ENCODE measurements at regions not wholly inside any gene's neighbourhood (a gene's known extent, or its start where the extent isn't known, plus 50 kb on each side); places are given as distances from the start of the nearest gene placed in this dataset.
A peak's percentile ranks its signal among the peaks of the same experiment; 100 is the strongest.
"Not testable (repeated sequence)": the region's sequence is repeated elsewhere in the genome, so short reads cannot be mapped to it uniquely, and the experiment has no call there.

DNA sequence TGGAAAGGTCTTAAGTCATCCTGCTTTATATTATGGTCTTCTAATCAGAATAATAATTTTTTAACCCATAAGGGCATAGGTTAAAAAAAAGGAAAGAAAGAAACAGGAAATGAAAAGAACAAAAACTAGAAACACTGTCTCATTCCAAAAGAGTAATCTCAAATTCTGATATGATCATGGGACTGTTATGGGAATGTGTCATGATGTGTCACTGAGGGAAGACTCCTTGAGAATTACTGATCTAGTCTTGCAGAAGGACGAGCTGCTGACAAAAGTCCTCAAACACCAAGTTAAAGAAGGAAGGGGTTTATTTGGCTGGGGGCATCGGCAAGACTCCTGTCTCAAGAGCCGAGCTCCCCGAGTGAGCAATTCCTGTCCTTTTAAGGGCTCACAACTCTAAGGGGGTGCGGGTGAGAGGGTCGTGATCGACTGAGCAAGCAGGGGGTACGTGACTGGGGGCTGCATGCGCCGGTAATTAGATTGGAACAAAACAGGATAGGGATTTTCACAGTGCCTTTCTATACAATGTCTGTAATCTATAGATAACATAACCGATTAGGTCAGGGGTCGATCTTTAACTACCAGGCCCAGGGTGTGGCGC, 108.3 kb upstream of the FOXN2 start:
- H3K4me3 ChIP-seq (ENCODE audit: control insufficient read depth in 1 of 2, extremely low read depth in 1 of 2, low read length in 1 of 2); H3K36me3 Mint-ChIP-seq; H3K4me1 ChIP-seq (ENCODE audit: control insufficient read depth in 1 of 2, extremely low read depth in 1 of 2, insufficient read depth in 2 of 2, low read length in 2 of 2); H3K27ac ChIP-seq (ENCODE audit: low read length); H3K4me1 Mint-ChIP-seq; H3K27ac Mint-ChIP-seq; H3K9me3 ChIP-seq; POLR2A ChIA-PET; H3K36me3 ChIP-seq (ENCODE audit: control insufficient read depth in 2 of 2, extremely low read depth in 1 of 2, insufficient read depth in 1 of 2, low read length in 1 of 2); H3K27me3 Mint-ChIP-seq; H3K4me3 Mint-ChIP-seq; DNase-seq; H3K9me3 Mint-ChIP-seq; H3K27me3 ChIP-seq (replicated peaks in 1 of 2; ENCODE audit: control insufficient read depth in 2 of 2, extremely low read depth in 1 of 2, insufficient read depth in 2 of 2, low read length in 1 of 2); ATAC-seq (replicated peaks in 1 of 4): not testable (repeated sequence)
- CTCF ChIA-PET = interaction anchor here in 1 of 2 donors (1.4 kb wide), 1 partner anchor 15 kb away, joined by 3 read pairs; no protein-coding TSS in a partner anchor
- 87% methylated on average over 5 of the region's 13 CpGs for WGBS (ENCODE audit: insufficient coverage)

DNA sequence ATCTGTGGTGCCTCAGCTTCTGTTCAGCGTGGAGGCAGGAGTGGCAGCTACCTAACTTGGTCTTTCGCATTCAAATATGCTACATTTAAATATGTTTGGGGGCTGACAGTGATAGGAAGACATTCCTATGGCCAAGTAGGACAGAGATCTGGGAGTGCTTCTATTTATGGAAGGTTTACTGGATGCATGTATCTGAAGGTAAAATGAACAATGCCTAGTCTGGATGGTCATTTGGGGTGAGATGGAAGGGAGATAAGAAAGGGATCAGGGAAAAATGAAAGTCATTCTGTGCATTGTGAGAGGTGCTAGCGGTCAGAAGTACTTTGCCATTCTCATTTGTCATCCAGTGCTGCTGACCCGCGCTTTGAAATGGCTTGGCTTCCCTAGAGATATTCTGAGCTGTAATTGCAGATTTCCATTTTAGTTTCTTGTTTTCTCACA, 107.3 kb upstream of the FOXN2 start:
- 96% methylated on average over 5 of the region's 5 CpGs for WGBS (ENCODE audit: insufficient coverage)
- Mint-ChIP-seq H3K27me3 (no peaks in the 10 kb centered on the region), H3K4me3 (no peak overlapping the region), H3K4me1 (peaks cover 2 to 7% (median 3%) of the 10 kb centered on the region in 3 donors), H3K9me3 (no peaks in the 10 kb centered on the region), H3K27ac (no peak overlapping the region), H3K36me3 (no peaks in the 10 kb centered on the region)
- no peaks in the 10 kb centered on the region for H3K36me3 ChIP-seq (ENCODE audit: control insufficient read depth in 2 of 2, extremely low read depth in 1 of 2, insufficient read depth in 1 of 2, low read length in 1 of 2)
- no peaks in the 10 kb centered on the region for H3K27me3 ChIP-seq (replicated peaks in 1 of 2; ENCODE audit: control insufficient read depth in 2 of 2, extremely low read depth in 1 of 2, insufficient read depth in 2 of 2, low read length in 1 of 2)
- H3K4me3 ChIP-seq (ENCODE audit: control insufficient read depth in 1 of 2, extremely low read depth in 1 of 2, low read length in 1 of 2) = no peak overlapping the region
- ATAC-seq (replicated peaks in 1 of 4) (no peak), DNase-seq (no peak)
- no peaks in the 10 kb centered on the region for H3K4me1 ChIP-seq (ENCODE audit: control insufficient read depth in 1 of 2, extremely low read depth in 1 of 2, insufficient read depth in 2 of 2, low read length in 2 of 2)
- H3K27ac ChIP-seq (ENCODE audit: low read length) = no peak overlapping the region
- CTCF ChIA-PET = no interaction called here
- H3K9me3 ChIP-seq = no peaks in the 10 kb centered on the region
- POLR2A ChIA-PET = interaction anchor here in 1 of 2 donors (0.6 kb wide), 1 partner anchor 9 kb away, joined by 7 read pairs; no protein-coding TSS in a partner anchor

DNA sequence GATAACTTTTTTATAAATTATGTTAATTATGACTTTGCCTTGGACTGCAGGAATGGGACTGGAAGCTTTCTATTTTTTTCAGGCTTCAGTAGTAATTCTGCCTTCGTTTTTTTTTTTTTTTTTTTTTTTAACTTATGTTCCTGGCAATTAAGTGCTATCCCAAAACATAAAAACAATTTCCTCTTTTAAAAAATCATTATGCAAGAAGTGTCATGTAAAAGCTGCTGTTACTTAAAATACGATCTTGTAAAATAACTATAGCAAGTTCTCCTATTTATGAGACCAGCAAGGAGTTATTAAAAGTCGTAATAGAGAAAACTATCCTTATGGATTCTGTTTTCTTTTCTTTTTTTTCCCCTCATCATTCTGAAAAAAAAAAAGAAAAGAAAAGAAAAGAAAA, 106.6 kb upstream of the FOXN2 start:
- H3K27ac Mint-ChIP-seq = no peak overlapping the region
- no peaks in the 10 kb centered on the region for H3K36me3 ChIP-seq (ENCODE audit: control insufficient read depth in 2 of 2, extremely low read depth in 1 of 2, insufficient read depth in 1 of 2, low read length in 1 of 2)
- H3K27me3 ChIP-seq (replicated peaks in 1 of 2; ENCODE audit: control insufficient read depth in 2 of 2, extremely low read depth in 1 of 2, insufficient read depth in 2 of 2, low read length in 1 of 2) = no peaks in the 10 kb centered on the region
- POLR2A ChIA-PET = interaction anchor here in 1 of 2 donors (0.6 kb wide), 1 partner anchor 8 kb away, joined by 7 read pairs; no protein-coding TSS in a partner anchor
- no peak overlapping the region for H3K4me3 ChIP-seq (ENCODE audit: control insufficient read depth in 1 of 2, extremely low read depth in 1 of 2, low read length in 1 of 2)
- H3K4me1 ChIP-seq (ENCODE audit: control insufficient read depth in 1 of 2, extremely low read depth in 1 of 2, insufficient read depth in 2 of 2, low read length in 2 of 2) = no peaks in the 10 kb centered on the region
- H3K9me3 ChIP-seq = no peaks in the 10 kb centered on the region
- H3K36me3 Mint-ChIP-seq = no peaks in the 10 kb centered on the region
- H3K4me1 Mint-ChIP-seq = peaks cover 2 to 7% (median 3%) of the 10 kb centered on the region in 3 donors
- no peaks in the 10 kb centered on the region for H3K27me3 Mint-ChIP-seq
- H3K4me3 Mint-ChIP-seq = no peak overlapping the region
- CTCF ChIA-PET = no interaction called here
- no CpG with 5 or more reads among the region's 3 CpGs for WGBS (ENCODE audit: insufficient coverage)
- no peak for ATAC-seq (replicated peaks in 1 of 4)
- no peaks in the 10 kb centered on the region for H3K9me3 Mint-ChIP-seq
- no peak for DNase-seq
- no peak overlapping the region for H3K27ac ChIP-seq (ENCODE audit: low read length)

DNA sequence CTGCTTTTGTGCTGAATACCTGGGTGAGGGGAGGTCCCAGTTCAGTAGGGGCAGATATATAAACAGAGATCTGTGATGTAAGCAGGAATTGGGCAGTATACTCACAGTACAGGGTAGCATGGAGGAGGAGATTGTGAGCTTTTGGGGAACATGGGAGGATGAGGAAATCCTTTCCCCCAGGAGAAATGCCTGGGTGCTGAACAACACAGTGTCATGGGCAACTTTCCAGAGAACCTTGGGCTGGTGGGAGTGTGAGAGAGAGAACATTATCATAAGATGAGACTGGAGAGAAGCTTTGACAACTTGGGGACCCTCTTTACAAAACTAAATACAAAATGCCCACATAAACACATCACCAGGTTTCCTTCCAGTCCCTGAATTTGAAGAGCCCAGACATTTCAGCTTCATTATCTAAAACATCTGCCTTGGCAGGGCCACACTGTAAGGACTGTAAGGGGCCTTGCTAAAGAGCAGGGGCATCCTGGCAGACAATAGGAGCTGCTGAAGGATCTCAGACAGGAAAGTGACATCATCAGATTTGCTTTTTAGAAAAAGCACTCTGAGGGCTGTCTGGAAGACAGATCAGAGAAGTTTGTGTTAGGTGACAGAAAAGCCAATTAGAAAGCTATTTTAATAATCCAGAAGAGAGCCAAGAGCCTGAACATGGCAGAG, 105.1 kb upstream of the FOXN2 start:
- Histone ChIP-seq H3K4me1 (ENCODE audit: control insufficient read depth in 1 of 2, extremely low read depth in 1 of 2, insufficient read depth in 2 of 2, low read length in 2 of 2) (no peaks in the 10 kb centered on the region), H3K27me3 (replicated peaks in 1 of 2; ENCODE audit: control insufficient read depth in 2 of 2, extremely low read depth in 1 of 2, insufficient read depth in 2 of 2, low read length in 1 of 2) (no peaks in the 10 kb centered on the region), H3K36me3 (ENCODE audit: control insufficient read depth in 2 of 2, extremely low read depth in 1 of 2, insufficient read depth in 1 of 2, low read length in 1 of 2) (no peaks in the 10 kb centered on the region), H3K4me3 (ENCODE audit: control insufficient read depth in 1 of 2, extremely low read depth in 1 of 2, low read length in 1 of 2) (no peak overlapping the region), H3K27ac (ENCODE audit: low read length) (no peak overlapping the region), H3K9me3 (no peaks in the 10 kb centered on the region)
- Mint-ChIP-seq H3K4me1 (peaks cover 2 to 7% (median 3%) of the 10 kb centered on the region in 3 donors), H3K36me3 (no peaks in the 10 kb centered on the region), H3K27ac (peak overlapping the region in 1 of 2 donors; percentile 23), H3K9me3 (no peaks in the 10 kb centered on the region), H3K27me3 (no peaks in the 10 kb centered on the region), H3K4me3 (no peak overlapping the region)
- ATAC-seq (replicated peaks in 1 of 4) (no peak), DNase-seq (no peak)
- POLR2A ChIA-PET = interaction anchor here (0.7 kb wide), 2 partner anchors 319 to 406 kb away, joined by 5 to 15 read pairs; no protein-coding TSS in a partner anchor
- CTCF ChIA-PET = no interaction called here

DNA sequence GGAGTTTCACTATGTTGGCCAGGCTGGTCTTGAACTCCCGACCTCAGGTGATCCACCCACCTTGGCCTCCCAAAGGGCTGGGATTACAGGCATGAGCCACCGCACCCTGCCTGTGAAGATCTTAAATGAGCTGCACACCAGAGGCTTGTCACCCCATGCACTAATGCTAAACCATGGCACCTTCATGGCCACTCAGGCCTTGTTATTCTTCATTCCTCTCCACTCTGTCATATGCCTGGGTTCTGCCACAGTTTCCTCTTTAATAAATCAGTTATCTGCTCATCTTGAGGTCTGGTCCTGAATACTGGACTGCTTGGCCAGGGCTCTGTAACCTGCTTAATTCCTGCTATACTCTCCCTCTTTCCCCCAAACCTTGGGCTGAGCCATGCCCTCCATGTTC, 104.3 kb upstream of the FOXN2 start:
- no peaks in the 10 kb centered on the region for H3K36me3 Mint-ChIP-seq
- H3K4me1 Mint-ChIP-seq = peaks cover 2 to 7% (median 3%) of the 10 kb centered on the region in 3 donors
- Histone ChIP-seq H3K4me1 (ENCODE audit: control insufficient read depth in 1 of 2, extremely low read depth in 1 of 2, insufficient read depth in 2 of 2, low read length in 2 of 2) (no peaks in the 10 kb centered on the region), H3K4me3 (ENCODE audit: control insufficient read depth in 1 of 2, extremely low read depth in 1 of 2, low read length in 1 of 2) (no peak overlapping the region), H3K9me3 (no peaks in the 10 kb centered on the region), H3K27me3 (replicated peaks in 1 of 2; ENCODE audit: control insufficient read depth in 2 of 2, extremely low read depth in 1 of 2, insufficient read depth in 2 of 2, low read length in 1 of 2) (no peaks in the 10 kb centered on the region), H3K27ac (ENCODE audit: low read length) (no peak overlapping the region), H3K36me3 (ENCODE audit: control insufficient read depth in 2 of 2, extremely low read depth in 1 of 2, insufficient read depth in 1 of 2, low read length in 1 of 2) (no peaks in the 10 kb centered on the region)
- 100% methylated on average over 2 of the region's 2 CpGs for WGBS (ENCODE audit: insufficient coverage)
- no peak for DNase-seq
- POLR2A ChIA-PET = no interaction called here
- H3K27ac Mint-ChIP-seq = no peak overlapping the region
- no peak for ATAC-seq (replicated peaks in 1 of 4)
- CTCF ChIA-PET = interaction anchor here in 1 of 2 donors (0.7 kb wide), 1 partner anchor 55 kb away, joined by 8 read pairs; no protein-coding TSS in a partner anchor
- no peaks in the 10 kb centered on the region for H3K27me3 Mint-ChIP-seq
- no peak overlapping the region for H3K4me3 Mint-ChIP-seq
- no peaks in the 10 kb centered on the region for H3K9me3 Mint-ChIP-seq

DNA sequence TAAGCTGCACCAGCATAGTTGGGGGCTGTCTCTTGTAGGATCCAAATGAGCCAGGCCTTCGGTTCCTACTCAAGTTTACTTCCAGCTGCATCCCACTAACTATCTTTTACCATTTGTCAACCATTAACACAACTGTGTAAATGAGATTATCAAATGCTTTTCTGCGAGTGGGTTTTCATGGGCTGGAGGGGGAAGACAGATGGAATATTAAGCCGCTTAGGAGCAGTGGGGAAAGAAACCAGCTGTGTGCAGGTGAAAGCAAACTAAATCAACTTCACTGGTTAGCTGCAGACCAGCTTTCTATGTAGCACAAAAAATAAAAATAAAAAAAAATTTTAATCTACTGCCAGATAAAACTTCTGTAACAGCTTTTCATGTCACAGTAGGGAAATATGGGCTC, 100.8 kb upstream of the FOXN2 start:
- ATAC-seq (replicated peaks in 1 of 4) (no peak), DNase-seq (no peak)
- Mint-ChIP-seq H3K4me1 (peaks cover 0 to 7% (median 3%) of the 10 kb centered on the region in 3 donors), H3K4me3 (no peak overlapping the region), H3K27me3 (no peaks in the 10 kb centered on the region), H3K36me3 (no peaks in the 10 kb centered on the region), H3K27ac (no peak overlapping the region), H3K9me3 (no peaks in the 10 kb centered on the region)
- POLR2A ChIA-PET = no interaction called here
- CTCF ChIA-PET = no interaction called here
- WGBS (ENCODE audit: insufficient coverage) = no CpG with 5 or more reads among the region's 3 CpGs
- Histone ChIP-seq H3K4me3 (ENCODE audit: control insufficient read depth in 1 of 2, extremely low read depth in 1 of 2, low read length in 1 of 2) (no peak overlapping the region), H3K27me3 (replicated peaks in 1 of 2; ENCODE audit: control insufficient read depth in 2 of 2, extremely low read depth in 1 of 2, insufficient read depth in 2 of 2, low read length in 1 of 2) (no peaks in the 10 kb centered on the region), H3K27ac (ENCODE audit: low read length) (no peak overlapping the region), H3K36me3 (ENCODE audit: control insufficient read depth in 2 of 2, extremely low read depth in 1 of 2, insufficient read depth in 1 of 2, low read length in 1 of 2) (no peaks in the 10 kb centered on the region), H3K9me3 (no peaks in the 10 kb centered on the region), H3K4me1 (ENCODE audit: control insufficient read depth in 1 of 2, extremely low read depth in 1 of 2, insufficient read depth in 2 of 2, low read length in 2 of 2) (no peaks in the 10 kb centered on the region)

Measured in T-cell (primary cell).